DMS114 treated with DMSO at 0.1 percent for 48 hours (cell line): ENCODE measurements at regions not wholly inside any gene's neighbourhood (a gene's known extent, or its start where the extent isn't known, plus 50 kb on each side); places are given as distances from the start of the nearest gene placed in this dataset.
"Not testable (repeated sequence)": the region's sequence is repeated elsewhere in the genome, so short reads cannot be mapped to it uniquely, and the experiment has no call there.

Source experiments
- DNase-seq: peaks from one replicate; lab custom pipeline; 2025; ENCODE audit not compliant: unreplicated experiment; lab: John Stamatoyannopoulos, UW

DNA sequence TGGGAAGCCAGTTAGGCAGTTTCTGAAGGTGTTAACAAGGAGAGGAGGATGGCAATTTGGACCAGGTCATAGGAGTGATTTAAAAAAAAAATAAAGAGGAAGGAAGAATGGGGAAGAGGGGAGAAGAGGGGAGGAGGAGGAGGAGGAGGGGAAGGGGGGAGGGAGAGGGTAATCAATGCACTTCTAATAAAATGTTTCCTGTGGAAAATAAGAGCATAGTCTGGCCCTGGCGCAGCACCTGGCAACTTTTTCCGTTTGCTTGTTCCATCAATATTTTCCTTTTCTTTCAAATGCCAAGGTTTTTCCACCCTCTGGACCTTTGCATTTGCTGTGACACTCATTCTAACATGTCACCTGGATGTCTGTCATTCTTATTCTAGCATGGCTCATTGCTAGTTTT lies 308.2 kb downstream of the PPP1R3A start:
- DNase-seq = no peak

DNA sequence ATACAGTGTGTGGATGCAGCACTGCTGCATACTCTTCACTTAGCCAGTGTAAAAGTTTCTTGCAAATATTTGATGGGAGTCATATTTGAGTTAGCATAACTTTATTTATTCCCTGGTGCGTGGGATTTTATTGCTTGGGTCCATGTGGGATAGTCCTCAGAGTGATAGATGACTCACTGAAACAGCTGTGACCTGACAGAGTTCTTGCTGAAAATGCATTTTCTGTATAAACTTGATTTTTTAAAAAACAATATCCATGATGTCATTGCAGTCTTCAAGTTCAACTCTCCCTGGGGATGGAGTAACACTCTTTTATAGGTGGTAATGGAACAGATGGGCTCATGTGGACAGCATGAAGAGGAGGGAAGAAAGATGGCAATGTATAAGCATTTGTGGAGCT lies 310.0 kb downstream of the PPP1R3A start:
- no peak for DNase-seq

GRCh38 chr7:113606325-113606724 lies 312.5 kb downstream of the PPP1R3A start:
- DNase-seq = no peak

DNA sequence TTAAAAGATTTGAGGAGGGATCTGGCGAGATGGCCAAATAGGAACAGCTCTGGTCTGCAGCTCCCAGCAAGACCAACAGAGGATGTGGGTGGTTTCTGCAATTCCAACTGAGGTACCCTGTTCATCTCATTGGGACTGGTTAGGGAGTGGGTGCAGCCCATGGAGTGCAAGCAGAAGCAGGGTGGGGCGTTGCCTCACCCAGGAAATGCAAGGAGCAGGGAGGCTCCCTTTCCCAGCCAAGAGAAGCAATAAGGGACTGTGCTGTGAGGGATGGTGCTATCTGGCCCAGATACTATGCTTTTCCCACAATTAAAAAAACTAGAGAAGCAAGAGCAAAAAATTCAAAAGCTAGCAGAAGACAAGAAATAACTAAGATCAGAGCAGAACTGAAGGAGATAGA lies 318.4 kb downstream of the PPP1R3A start:
- not testable (repeated sequence) for DNase-seq

GRCh38 chr7:113593455-113593854 lies 325.4 kb downstream of the PPP1R3A start:
- DNase-seq = not testable (repeated sequence)

GRCh38 chr7:113592924-113593323 lies 325.9 kb downstream of the PPP1R3A start:
- DNase-seq = not testable (repeated sequence)

DNA sequence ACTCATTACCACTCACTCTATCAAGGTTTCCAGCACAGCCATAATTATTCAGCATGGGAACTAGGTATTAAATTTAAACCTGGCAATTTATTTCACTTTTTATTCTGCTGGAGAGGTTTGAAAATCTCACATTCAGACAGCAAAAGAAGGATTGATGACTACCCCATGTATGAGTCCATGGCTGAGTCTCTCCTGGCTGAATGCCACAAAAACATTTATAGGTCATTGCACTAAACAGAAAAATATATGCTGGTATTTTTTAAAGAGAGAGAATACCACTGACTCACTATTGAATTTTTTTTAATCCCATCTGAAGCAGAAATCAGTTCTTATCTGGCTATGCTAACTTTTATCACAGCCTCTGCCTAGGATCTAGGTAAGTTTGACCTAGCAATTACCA lies 336.3 kb downstream of the PPP1R3A start:
- DNase-seq = no peak

DNA sequence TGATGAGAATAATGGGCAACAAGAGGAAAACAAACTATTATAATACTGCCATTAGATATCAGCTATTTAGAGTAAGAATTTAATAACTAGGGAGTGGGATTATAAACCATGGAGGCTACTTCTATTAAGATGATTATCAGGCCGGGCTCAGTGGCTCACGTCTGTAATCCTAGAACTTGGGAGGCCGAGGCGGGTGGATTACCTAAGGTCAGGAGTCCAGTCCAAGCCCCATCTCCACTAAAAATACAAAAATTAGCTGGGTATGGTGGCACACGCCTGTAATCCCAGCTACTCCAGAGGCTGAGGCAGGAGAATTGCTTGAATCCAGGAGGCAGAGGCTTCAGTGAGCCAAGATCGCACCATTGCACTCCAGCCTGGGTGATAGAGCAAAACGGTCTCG lies 355.6 kb downstream of the PPP1R3A start:
- not testable (repeated sequence) for DNase-seq

GRCh38 chr7:113562801-113563200 lies 356.0 kb downstream of the PPP1R3A start:
- no peak for DNase-seq

- DNase-seq = no peak
Observed at GRCh38 chr7:113562242-113562641, 356.6 kb downstream of the PPP1R3A start.

GRCh38 chr7:113561446-113561845 lies 357.4 kb downstream of the PPP1R3A start:
- no peak for DNase-seq

DNA sequence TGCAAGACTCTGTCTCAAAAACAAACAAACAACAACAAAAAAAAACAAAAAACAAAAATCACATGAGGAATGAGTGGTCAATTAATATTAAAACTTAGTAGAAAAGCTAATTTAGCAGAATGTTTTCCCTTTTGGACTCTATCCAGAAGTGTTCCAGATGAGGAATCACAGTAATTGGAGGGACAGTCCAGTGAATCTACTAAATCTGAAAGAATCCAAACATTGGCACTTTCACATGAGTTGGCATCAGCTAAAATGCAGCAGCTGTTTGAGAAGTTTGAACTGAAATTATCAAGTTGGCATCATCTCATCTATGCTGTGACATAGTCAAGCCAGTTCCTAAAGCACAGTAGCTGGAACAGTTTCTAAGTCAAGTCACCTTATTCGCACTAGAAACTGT lies 367.8 kb downstream of the PPP1R3A start:
- DNase-seq = no peak

DNA sequence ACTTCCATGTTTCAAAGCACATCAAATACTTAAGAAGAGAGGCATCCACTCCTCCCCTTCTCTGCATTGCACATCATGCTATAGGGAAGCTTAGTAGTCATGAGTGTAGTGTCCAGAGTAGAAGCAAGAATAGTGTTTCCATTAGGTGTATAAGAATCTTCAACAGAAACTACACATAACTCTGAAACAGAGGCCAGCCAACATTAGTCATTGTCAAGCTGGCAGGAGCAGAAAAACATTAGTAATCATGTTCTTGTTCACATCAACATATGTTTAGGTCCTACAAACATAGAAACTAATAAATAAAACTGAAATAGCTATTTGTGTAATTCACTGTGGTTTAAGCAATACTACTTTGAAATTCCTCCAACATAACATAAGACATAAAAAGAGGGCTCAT lies 370.2 kb downstream of the PPP1R3A start:
- DNase-seq = no peak

- DNase-seq = no peak
Observed at GRCh38 chr7:113548137-113548536, 370.7 kb downstream of the PPP1R3A start.

DNA sequence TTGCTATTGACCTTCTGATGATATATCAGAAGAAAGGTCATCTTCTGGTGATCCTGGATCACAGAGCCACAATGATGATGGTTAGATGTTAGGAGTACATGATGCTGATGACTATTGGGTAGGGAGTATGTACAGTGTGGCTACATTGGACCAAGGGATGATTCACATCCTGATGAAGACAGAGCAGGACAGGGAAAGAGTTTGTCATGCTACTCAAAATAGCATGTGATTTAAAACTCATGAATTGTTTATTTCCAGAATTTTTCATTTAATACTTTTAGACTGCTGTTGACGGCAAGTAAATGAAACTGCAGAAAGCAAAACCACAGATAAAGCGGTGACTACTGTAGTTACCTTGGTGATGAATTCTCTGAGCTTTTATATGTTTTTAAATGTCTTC lies 397.3 kb downstream of the PPP1R3A start:
- DNase-seq = no peak

DNA sequence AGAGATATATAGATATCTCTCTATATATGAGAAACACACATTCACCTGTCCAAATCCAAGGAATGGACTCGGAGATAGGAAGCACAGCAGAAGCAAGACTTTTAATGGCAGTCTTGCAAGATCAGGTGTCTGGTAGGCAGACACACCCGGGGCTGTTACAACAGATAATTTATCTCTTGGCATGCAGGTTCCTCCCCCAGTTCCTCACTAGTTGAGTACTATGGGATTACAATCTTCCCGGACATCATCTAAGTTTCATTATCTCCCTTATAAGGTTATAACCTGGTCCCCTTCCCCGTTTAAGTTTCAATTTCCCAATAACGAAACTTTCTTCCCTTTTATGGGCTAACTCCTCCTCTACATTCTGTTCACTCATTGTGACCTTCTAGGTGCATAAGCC lies 399.3 kb downstream of the PPP1R3A start:
- DNase-seq = no peak

DNA sequence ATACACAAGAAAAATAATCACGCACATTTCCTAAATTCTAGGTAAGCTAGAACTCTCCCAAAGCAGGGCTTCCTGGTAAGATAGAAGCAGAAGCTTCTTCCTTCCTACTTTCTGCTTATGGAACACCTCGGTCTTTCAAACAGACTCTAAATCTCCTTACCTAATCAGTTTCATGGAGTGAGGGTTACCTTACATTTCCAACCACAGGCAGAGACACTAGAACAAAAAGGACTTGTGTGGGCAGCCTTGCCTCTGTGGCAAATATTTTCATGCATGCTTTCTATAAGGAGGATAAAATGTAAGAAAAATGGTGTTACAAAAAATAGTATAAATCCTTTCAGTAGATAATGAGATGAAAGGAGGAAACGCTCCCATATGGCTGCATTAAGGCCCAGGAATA lies 386.3 kb upstream of the SMIM30 start:
- no peak for DNase-seq

GRCh38 chr7:113504142-113504541 lies 385.8 kb upstream of the SMIM30 start:
- DNase-seq = no peak

- DNase-seq = not testable (repeated sequence)
Observed at GRCh38 chr7:113496586-113496985, 378.2 kb upstream of the SMIM30 start.

- DNase-seq = not testable (repeated sequence)
Observed at GRCh38 chr7:113494797-113495566, 376.6 kb upstream of the SMIM30 start.

GRCh38 chr7:113491305-113491704 lies 373.0 kb upstream of the SMIM30 start:
- no peak for DNase-seq

- no peak for DNase-seq
Observed at GRCh38 chr7:113487925-113488731, 369.8 kb upstream of the SMIM30 start.
